Urothelium cell line (cell line): ENCODE measurements at regions not wholly inside any gene's neighbourhood (a gene's known extent, or its start where the extent isn't known, plus 50 kb on each side); places are given as distances from the start of the nearest gene placed in this dataset.
"Not testable (repeated sequence)": the region's sequence is repeated elsewhere in the genome, so short reads cannot be mapped to it uniquely, and the experiment has no call there.

Experiments
- DNase-seq: peaks from one replicate; pipeline ENCODE4 v3.0.0; 2011; ENCODE audit warnings: low spot score, mixed read lengths
- FAIRE-seq: peaks from 2 replicates; lab custom pipeline; 2011; peaks lifted over from hg19 to GRCh38; lab: Jason Lieb, UNC

DNA sequence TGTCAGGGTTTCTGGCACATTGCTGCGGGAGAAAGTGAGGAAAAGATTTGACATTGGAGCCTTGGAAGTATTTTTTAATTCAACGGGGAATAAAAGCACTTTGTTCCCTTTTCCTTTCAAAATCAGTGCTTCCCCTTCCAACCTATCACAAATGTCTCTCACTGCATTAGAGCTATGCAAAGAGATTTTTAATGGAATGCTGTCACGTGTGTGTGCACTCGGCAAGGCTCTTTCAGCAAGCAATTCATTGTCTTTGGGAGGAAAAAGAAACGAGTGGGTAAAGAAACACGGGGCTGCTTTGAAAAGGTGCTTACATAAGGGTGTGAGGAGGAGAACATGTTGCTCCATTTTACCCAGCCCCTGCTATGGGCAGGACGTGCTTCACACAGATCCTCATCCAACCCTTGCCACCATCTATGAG is 490.4 kb upstream of the PROK2 start:
- no peak for FAIRE-seq
- no peak for DNase-seq

DNA sequence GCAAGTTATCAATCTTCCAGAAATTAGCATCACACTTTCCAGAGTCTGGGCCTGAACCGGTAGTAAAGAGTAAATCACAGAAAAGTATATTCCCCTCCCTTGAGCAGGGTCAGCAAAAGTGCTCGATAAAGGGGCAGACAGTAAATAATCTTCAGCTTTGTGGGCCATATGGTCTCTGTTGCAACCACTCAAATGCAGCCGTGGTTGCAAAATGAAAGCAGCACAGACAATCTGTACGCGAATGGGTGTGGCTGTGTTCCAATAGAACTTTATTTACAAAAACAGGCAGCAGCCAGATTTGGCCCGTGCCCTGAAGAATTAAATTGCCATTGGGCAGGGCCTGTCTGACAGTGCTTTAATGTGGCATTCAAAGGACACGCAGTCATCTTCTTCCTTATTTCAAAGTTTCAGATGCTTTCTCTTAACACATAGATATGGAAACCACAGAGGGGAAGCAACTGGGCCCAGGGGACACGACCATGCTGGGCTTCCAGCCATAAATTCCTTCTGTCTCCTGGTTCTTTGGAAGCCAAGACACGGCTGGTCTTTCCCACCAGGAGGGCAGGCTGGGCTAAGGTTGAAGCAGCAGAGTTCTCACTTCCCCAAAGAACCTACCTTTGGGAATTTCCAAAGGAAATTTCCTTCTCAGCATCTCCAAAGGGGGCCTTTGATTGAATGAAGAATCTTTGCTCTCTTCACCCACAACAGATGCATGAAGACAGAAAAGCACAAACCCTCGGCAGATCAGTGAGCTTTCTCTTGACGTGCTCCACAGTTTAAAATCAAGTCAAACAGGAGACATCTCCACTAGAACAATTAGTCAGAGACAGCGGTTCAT is 489.8 kb upstream of the PROK2 start:
- peak; percentile 54 for DNase-seq
- no peak for FAIRE-seq

DNA sequence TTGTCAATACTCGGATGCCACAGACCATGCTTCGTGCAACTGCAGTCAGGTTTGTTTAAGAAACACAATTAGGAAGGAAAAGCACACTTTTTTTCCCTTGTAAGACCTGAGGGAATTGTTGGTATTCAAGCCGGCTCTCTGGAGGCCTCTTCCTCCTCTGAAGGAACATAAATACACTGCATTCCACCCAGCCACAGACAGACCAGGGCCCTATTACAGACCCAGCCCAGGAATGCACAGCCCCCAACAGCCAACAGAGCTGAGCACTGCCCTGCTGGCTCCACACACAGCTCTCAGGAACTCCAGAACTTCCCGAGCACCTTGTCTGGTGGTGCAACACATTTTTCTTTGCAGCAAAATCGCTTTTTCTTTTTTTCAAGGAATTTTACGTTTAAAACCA is 488.7 kb upstream of the PROK2 start:
- FAIRE-seq, result no peak
- peak; percentile 80 for DNase-seq

DNA sequence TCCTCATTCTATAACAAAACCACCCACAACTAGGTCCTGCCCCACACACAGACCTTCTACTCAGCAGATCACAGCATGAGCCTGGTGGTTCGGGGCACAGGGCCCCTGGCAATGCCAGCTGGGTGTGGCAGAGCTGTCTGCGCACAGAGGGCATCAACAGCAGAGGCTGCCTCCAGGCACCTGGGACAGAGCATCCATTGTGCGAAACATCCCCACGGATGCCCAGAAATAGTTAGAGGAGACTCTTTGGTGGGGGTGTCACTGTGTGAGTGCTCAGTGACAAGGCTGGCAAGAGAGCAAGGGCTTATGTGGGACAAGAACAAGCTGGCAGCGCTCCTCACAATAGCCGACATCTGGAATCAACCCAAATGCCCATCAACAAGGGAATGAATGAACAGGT is 487.4 kb upstream of the PROK2 start:
- FAIRE-seq (no peak), DNase-seq (no peak)

DNA sequence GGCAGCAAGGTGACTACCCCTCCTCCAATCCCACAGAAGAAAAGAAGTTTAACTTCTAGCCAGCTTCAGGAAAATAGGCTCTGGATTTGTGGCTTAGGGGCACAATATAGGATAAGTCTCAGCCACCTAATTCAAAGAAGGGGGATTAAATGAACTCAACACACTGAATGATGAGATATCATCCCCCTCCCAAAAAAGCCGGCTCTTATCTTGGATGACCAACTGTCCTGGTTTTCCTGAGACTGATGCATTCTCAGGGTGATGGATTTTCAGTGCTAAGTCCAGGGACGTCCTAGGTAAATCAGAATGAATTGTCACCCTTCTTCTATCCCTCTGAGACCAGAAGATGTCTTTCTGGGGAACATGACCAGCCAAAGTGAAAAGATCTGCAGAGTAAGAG is 487.0 kb upstream of the PROK2 start:
- DNase-seq (no peak), FAIRE-seq (no peak)

DNA sequence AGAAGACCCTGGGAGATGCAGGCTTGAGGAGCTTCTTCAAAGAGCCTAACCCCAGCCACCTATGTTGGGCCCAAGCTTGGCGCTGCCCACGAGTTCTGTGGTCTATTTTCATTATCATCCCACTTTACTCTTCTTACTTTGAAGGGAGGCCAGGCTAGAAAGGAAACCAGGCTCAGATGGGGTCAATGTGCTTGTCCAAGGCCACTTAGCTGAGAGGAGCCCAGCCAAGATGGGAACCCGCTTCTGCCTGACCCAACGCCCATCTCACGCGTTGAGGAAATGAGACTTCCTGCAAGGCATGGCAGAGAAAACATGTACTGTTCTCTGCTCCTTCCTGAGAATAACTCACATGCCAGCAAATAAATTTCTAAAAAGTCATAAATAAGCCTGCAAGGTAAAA is 486.3 kb upstream of the PROK2 start:
- DNase-seq (no peak), FAIRE-seq (no peak)

DNA sequence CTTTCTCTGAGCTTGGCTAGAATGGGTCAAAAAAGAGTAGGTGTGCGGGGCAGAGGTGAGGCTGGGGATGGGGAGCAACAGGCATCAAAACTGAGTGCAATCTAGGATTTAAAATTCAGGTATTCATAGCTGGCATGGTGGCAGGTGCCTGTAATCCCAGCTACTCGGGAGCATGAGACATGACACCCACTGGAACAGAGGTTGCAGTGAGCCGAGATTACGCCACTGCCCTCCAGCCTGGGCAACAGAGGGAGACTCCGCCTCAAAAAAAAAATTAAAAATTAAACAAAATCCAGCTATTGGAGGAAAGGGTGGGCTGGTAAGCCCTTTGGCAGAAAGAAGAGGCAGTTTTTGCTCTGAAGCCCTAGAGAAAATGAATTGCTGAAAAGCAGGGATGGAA is 485.8 kb upstream of the PROK2 start:
- no peak for DNase-seq
- no peak for FAIRE-seq

DNA sequence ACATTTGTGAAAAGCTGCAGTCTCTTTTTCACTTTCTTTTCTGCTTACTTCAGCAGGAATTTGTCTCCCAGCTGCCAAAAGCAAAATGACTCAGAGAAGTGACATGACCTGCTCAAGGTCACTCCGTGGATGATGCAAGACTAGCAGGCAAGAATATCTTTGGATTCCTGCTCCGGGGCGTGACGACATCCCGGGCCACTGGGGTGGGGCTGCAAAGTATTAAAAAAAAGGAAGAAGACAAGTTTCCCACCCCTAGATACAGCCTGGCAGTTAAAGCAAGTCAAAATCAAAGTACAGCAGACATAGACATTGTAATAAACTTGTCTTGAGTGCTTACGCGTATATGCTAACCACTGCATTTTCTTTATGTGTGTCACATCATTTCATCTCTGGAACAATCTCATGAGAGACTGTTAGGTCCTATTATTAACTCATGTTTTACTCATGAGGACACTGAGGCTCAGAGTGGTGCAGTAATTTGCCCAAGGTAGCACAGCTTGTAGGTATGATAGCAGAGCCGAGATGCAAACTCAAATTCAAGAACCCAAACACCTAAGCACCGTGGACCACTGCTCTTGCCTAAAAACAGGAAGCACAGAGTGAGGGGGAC is 485.2 kb upstream of the PROK2 start:
- FAIRE-seq (no peak), DNase-seq (peak; percentile 85)

DNA sequence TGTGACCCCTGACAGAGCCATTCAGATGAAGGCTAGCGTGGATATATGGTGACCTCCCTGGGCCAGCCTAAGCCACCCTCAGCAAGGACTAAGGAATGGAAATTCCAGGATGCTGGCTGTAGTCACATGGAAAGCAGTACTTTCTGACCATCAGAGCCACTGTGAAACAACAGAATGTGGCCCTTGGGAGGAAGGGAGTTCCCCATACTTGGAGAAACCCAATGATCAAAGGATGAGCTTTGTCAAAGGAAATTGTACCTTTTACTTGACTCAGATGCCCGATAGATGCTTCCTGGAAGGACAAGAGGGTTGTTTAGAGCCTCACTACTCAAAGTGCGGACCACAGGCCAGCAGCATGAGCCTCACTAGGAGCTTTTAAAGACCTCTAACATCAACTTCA is 484.5 kb upstream of the PROK2 start:
- DNase-seq (no peak), FAIRE-seq (no peak)

DNA sequence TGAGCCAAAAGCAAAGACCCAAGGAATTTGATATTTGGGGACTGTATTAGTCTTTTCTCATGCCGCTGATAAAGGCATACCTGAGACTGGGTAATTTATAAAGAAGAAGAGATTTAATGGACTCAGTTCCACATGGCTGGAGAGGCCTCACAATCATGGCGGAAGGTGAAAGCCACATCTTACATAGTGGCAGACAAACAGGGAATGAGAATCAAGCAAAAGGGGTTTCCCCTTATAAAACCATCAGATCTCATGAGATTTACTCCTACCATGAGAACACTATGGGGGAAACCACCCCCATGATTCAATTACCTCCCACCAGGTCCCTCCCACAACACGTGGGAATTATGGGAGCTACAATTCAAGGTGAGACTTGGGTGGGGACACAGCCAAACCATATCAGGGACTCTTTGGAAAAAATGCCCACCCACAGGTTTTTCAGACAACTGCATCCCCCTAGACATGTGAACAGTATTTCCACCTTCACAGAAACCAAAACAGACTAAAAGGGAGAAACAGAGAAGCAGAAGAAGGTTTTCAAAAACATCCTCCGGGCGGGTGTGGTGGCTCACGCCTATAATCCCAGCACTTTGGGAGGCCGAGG is 482.1 kb upstream of the PROK2 start:
- not testable (repeated sequence) for FAIRE-seq

DNA sequence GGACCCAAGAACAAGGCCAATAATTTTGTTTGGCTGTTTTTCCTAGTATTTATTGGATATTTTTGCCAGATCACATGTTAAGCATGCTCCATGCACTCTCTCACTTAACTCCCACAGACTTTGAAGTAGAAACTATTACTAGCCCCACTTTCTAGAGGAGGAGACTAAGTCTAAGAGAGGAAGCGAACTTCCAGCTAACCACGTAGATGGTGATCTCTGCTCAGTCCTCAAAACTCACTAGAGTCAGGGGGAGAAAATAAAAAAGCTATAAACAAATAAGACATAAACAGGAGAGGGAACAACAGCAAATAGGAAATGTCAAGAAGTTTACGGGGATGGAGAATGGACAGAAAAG is 481.0 kb upstream of the PROK2 start:
- DNase-seq, result no peak
- FAIRE-seq, result no peak

More for the DNA sequence above, 482.1 kb upstream of the PROK2 start:
- not testable (repeated sequence) for DNase-seq

DNA sequence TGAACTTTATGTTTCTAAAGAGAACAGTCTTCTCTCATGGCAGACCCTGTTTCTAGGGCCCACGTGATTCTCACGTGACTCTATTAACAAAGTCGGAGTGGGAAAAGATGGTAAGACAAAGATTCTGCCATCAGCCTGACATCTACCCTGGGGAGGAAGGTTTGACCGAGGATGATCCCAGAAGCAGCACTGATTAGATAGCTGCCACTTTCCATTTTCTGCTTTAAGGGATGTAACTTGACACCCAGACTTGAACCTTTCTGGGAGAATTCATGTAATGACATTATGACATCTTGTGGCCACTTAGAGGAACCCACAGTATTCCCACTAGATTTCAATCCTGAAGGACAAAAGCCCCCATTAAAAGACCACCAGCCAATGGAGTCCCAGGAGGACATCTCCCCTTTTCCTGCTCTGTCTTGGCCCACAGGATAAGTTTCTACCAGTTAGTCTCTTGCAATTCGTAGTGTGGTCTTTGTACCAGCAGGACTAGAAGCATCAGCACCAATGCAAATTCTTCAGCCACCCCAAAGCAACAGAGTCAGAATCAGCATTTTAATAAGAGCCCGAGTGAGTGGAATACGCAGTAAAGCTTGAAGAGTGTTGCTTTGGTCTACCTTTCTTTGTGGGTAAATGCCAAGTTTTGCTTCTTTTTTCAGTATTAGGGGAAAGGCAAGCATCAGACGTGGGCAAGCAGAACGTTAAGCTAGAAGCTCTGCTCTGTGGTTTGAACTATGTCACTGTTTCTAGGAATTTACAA is 480.5 kb upstream of the PROK2 start:
- no peak for DNase-seq
- FAIRE-seq, result no peak

DNA sequence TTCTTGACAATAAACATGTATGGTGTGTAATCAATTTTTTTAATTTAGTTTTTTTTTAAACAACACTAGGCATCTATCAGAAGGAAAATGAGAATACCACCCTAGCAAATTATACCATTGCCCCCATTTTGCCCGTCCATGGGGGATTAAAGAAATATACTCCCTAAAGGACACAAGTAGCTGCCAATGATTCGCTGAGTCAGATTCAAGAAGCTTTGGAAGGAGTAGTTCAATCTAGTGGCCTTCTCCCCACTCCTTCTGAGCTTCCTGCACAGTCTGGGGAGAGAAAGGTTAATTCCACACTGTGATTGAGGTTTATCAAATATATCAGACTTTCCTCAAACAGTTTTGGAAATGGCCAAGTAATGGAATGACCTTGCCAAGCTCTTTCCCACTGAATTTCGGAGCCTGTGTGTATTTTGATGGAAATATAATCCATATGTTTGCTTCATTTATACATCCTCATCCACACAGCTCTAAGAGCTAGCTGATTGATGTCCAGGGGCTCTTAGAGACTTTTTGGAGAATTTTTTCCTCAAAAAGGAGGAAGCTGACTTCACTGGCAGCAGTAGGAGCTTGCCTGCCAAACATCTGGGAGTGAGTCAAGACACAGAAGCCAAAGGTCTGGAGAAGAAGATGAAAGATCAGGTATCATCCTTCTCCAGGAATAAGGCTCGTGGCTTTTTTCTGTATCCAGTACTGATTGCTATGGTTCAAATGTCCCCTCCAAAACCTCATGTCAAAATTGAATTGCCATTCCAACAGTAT is 478.5 kb upstream of the PROK2 start:
- DNase-seq (no peak), FAIRE-seq (no peak)

DNA sequence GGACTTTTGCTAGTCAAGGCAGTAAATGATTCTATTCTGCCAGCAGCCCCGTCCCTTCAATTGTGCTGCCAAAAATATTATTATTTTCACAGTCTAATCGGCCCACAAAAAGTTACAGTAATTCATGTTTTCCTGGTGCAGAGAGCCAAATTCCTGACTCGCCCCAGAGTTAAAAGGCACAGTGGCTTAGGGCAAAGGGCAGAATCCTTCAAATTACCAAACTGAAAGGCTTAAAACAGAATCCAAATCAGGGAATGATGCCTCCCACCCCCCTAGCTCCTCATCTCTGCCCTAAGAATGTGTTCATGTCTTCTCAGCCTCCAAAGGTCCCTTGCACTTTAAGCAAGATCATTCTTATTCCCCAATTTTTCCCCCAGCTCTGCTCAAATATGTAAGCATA is 477.8 kb upstream of the PROK2 start:
- DNase-seq (no peak), FAIRE-seq (no peak)

DNA sequence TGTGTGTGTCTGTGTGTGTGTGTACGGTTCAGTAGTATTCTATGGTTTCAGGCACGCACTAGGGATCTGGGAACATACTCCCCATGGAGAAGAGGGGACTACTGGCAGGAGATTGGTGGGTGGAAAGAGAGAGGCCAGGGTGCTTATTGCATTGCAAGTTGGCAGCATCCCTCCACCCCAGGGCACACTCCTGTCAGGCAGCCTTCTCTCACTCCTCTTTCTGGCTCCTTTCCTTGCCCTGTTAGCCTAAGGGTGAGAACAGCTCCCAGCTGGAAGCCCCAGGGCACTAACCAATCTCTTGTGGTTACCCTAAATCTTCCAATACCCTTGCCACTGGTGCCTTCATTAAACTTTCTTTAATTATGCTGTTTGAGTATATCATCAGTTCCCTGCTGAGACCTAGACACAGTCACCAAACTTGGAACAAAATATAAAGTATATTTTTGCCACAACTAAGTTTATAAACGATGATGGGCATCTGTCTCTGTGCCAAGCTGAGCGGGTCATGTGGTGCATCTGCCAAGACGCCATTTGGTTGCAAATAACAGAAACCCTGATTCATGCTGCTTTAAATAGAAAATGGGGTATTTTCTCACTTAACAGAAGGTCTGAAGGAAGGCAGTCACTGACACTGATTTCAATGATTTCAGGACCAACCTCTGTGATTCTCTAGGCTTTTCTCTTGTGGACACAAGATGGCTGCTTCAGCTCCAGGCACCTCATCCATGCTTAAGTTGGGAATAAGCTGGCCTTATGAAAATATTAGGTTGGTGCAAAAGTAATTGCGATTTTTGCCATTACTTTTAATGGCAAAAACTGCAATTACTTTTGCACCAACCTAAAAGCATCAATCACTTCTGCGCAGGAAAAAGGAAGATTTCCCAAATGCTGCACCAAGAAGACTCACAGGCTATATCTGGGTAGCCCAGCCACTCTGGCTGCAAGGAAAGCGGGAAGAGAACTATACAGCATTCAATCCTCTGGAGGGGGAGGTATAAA is 476.9 kb upstream of the PROK2 start:
- no peak for FAIRE-seq
- no peak for DNase-seq

DNA sequence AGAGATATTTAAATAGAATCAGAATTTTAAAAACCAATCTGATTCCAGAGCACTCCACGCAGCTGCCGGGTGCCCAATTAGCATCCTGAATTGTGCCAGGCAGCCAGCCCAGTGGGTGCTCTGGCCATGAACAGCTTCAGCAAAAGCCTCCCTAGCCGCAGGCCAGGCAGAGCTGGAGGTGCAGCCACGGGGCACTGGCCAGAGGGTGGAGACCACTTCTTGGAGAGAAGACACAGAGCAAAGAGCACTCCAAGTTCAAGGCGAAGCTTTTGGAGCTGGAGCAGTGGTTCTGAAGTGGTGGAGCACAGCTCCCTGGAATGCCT is 475.6 kb upstream of the PROK2 start:
- FAIRE-seq (no peak), DNase-seq (no peak)

DNA sequence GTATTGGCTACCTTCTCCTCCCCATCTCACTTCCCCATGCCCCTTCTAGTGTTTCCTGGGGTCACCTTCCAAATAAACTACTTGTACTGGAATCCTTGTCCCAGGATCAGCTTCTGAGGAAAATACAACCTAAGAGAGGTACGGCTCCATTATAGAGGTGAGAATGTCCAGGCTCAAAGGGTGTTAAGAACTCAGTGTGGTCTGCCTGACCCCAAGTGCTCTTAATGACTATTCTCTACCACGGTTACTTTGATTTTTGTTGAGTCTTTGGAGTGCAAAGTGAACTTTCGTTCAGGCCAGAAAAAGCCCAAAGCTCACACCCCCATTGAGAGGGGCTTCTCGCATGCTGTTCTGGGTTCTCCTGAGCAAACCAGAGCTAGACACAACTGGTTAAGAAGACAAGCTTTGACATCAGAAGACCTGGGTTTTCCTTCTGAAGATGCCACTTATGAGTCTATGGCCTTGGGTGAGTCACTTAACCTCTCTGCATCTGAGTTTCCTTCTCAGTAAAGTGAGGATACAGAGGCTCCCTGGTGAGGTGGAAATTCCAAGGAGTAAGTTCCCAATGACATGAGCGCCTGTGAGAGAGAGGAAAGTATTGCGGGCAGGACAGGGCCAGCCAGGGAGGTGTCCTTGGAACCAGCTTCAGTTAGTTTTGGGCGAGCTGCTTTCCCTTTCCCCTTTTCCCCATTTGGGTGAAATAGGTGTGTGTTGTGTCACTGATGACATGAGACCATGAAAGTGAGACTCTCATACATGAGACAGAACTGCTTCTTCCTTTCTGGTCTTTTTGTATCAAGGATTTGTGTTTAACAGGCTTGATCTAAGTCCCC is 475.0 kb upstream of the PROK2 start:
- FAIRE-seq, result no peak

DNA sequence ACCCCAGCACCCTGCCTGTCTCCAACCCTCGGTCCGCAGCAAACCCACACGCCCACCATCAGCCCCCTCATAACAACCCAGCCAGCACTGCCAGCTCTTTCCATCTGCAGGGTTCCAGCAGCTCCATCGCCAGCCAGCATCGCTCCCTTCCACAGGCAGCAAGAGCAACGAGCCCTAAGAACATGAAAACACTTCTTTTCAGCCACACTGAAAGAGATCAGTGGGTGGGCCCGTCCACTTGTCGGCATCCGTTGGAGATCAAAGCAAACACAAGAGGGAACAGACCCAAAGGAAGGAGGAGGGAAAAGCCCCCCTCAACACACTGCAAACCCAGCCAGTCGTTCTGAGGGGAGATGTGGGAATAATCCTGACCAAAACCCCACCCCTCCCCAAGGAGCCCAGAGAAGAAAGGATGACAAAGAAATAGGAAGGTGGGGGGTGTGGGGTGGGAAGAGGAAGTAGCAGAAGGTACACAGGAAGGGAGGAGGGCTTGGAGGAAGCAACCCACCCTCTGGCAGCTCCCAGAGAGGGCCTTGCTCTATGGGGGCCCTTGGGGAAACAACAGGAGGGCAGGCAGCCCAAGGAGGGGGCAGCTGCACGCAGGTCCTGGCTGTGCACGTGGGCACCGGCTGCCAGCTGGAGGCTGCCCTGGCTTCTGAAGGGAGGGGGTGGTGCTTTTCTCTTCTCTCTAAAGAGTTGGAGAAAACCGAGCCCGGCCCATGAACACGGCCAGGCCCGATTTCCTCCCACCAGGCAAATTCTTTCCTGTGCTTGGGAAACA is 473.6 kb upstream of the PROK2 start:
- no peak for DNase-seq

More for the DNA sequence above, 475.0 kb upstream of the PROK2 start:
- no peak for DNase-seq

More for the DNA sequence above, 473.6 kb upstream of the PROK2 start:
- no peak for FAIRE-seq
